ENCODE measurements at regions not wholly inside any gene's neighbourhood (a gene's known extent, or its start where the extent isn't known, plus 50 kb on each side); places are given as distances from the start of the nearest gene placed in this dataset. TPM values are rescaled to one million over a fixed set of nuclear protein-coding genes. Genes with fewer than 3 reads are reported as not detected.

DNA sequence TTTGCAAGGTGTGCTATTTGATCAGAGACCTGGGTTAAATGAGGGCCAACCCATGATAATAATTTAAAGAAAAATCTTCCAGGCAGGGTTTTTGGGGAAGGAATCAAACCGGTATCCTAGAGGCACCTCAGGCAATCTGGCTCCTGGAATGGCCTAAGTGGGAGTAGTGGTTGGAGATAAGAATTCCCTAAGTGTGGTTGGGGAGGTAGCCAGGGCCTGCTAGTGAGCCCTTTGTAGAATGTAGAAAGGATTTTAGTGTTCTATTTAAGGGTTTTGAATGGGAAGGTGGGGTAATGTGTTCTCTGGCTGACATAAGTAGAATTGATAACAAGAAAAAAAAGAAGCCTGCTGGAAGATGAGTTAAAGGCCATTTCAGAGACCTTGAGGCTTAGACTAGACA lies 422.2 kb downstream of the XIRP2 start (continued):
- TF ChIP-seq RAD21 (IDR thresholded peaks at IDR 0.05 in 1 of 2, conservative IDR thresholded peaks at IDR 0.05 in 1 of 2; ENCODE audit: low read depth in 2 of 2, low read length in 2 of 2) (no peak), RNF2 (IDR thresholded peaks at IDR 0.05; ENCODE audit: borderline replicate concordance, low read depth, low read length, missing control alignments, poor library complexity, severe bottlenecking) (no peak), ASH2L (IDR thresholded peaks at IDR 0.05; ENCODE audit: low read length) (no peak), SP4 (IDR thresholded peaks at IDR 0.05; ENCODE audit: low read length) (no peak), EGR1 (IDR thresholded peaks at IDR 0.05; ENCODE audit: borderline replicate concordance, low read depth, low read length) (no peak)

Small RNA genes lying in the stretch of these regions (small RNA-seq; reads per million reads assigned to genes)
- not detected for gene RNU7-148P (ENCODE audit: insufficient read depth)
